Dermis microvascular lymphatic vessel endothelial cell (primary cell): ENCODE measurements at regions not wholly inside any gene's neighbourhood (a gene's known extent, or its start where the extent isn't known, plus 50 kb on each side); places are given as distances from the start of the nearest gene placed in this dataset.
"Not testable (repeated sequence)": the region's sequence is repeated elsewhere in the genome, so short reads cannot be mapped to it uniquely, and the experiment has no call there.

Experiments used
- DNase-seq, 2 donors: peaks; one replicate each; pipeline versions ENCODE4 v3.0.0 to v3.0.0-alpha.2; 2010; ENCODE audit warnings: low read depth in 2 of 2

- no peak for DNase-seq
These were observed 127.1 kb upstream of the FHIT start for GRCh38 chr3:61378311-61378710.

GRCh38 chr3:61381745-61382392 is 130.6 kb upstream of the FHIT start:
- DNase-seq = peak in 1 of 2 donors; percentile 11

GRCh38 chr3:61387817-61388216 is 136.6 kb upstream of the FHIT start:
- DNase-seq = no peak

- not testable (repeated sequence) for DNase-seq
These were observed 142.3 kb upstream of the FHIT start for GRCh38 chr3:61393480-61393947.

- no peak for DNase-seq
These were observed 150.1 kb upstream of the FHIT start for GRCh38 chr3:61401359-61401758.

GRCh38 chr3:61407397-61407796 is 154.0 kb upstream of the PTPRG start:
- no peak for DNase-seq

- no peak for DNase-seq
These were observed 151.7 kb upstream of the PTPRG start for GRCh38 chr3:61409638-61410037.

- DNase-seq = not testable (repeated sequence)
These were observed 151.0 kb upstream of the PTPRG start for GRCh38 chr3:61410358-61410757.

- DNase-seq = no peak
These were observed 150.2 kb upstream of the PTPRG start for GRCh38 chr3:61411009-61411662.

- DNase-seq = no peak
These were observed 146.9 kb upstream of the PTPRG start for GRCh38 chr3:61414456-61414855.

- no peak for DNase-seq
These were observed 146.2 kb upstream of the PTPRG start for GRCh38 chr3:61415201-61415600.

GRCh38 chr3:61416618-61417017 is 144.8 kb upstream of the PTPRG start:
- no peak for DNase-seq

- DNase-seq = no peak
These were observed 144.0 kb upstream of the PTPRG start for GRCh38 chr3:61417352-61417751.

- DNase-seq = no peak
These were observed 141.1 kb upstream of the PTPRG start for GRCh38 chr3:61420136-61420759.

- DNase-seq = no peak
These were observed 138.3 kb upstream of the PTPRG start for GRCh38 chr3:61422945-61423673.

GRCh38 chr3:61425356-61425755 is 136.0 kb upstream of the PTPRG start:
- no peak for DNase-seq

GRCh38 chr3:61429106-61429505 is 132.3 kb upstream of the PTPRG start:
- DNase-seq = no peak

- DNase-seq = not testable (repeated sequence)
These were observed 126.5 kb upstream of the PTPRG start for GRCh38 chr3:61434901-61435300.

GRCh38 chr3:61435361-61435760 is 126.0 kb upstream of the PTPRG start:
- DNase-seq = not testable (repeated sequence)

GRCh38 chr3:61438253-61439121 is 122.9 kb upstream of the PTPRG start:
- no peak for DNase-seq

- no peak for DNase-seq
These were observed 122.3 kb upstream of the PTPRG start for GRCh38 chr3:61439122-61439458.
